Fibroblast of skin of right quadriceps (primary cell): ENCODE measurements at regions not wholly inside any gene's neighbourhood (a gene's known extent, or its start where the extent isn't known, plus 50 kb on each side); places are given as distances from the start of the nearest gene placed in this dataset.

Experiments used
- DNase-seq: peaks from one replicate; pipeline ENCODE4 v3.0.0-alpha.2; 2013

DNA sequence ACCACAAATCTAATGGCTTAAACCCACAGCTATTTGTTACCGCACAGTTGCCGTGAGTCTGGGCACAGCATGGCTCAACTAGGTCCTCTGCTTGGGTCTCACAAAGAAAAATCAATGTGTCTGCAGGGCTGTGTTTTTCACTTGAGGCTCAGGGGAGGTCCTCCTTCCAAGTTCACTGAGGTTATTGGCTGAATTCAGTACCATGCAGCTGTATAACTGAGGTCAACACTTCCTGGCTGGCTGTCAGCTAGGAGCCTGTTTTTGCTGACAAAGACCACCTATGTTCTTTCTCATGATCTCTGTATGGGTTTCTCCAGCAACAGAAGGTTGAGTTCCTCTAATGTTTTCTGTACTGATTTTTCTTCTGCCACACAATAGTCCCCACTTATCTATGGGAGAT, 736.7 kb upstream of the PRKX start:
- no peak for DNase-seq

DNA sequence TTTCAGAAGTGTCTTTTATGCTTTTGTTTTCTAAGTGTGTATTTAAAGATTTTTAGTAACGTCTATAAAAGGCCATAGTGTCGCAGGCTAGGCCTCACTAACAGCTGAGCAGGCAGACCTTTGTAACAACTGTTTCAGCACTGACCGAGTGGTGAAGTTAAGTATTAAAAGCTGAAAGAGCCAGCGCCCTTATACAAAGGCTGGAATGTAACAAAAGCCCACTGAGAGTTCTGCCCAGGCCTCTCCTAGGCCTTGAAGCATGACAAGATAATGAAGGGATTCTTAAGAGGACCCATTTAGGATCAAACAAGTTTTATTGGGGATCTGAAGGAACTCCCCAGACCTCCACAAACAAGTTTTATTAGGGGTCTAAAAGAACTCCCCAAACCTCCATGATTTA, 722.5 kb upstream of the PRKX start:
- DNase-seq: no peak

DNA sequence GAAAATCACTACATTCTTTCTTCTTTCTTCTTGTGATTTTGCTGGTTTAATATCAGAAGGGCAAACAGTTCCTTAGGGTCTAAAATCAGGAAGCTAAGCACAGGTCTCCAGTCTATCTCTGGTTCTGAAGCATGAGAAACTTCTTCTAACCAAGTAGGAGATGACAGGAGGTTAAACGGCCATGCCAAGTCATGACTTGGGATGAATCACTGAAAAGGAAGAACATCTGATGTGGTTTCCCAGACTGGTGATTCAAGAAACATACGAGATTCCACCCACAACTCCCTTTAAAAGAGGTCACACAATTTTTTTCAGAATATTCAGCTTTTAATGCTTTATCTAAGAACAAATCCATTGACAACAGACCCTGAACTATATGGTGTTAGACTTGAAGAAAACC, 684.0 kb upstream of the PRKX start:
- no peak for DNase-seq

DNA sequence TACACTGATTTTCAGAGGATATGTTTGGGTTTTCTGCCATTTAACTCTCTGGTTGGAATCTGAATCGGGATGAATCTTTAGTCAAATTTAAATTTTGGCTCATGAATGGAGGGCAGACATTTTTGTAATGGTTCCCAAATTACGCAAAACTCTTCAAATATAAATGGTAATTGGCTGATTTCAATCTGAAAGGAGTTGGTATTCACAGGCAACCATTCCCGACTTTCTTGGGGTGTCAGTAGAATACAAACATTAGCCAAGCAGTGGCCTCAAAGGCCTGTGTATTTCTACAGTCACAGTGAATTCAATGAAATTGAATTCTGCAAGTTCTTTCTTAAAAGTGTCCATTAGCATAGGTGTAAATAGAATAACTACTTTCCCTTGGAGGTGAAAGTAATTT, 668.8 kb upstream of the PRKX start:
- DNase-seq: no peak

DNA sequence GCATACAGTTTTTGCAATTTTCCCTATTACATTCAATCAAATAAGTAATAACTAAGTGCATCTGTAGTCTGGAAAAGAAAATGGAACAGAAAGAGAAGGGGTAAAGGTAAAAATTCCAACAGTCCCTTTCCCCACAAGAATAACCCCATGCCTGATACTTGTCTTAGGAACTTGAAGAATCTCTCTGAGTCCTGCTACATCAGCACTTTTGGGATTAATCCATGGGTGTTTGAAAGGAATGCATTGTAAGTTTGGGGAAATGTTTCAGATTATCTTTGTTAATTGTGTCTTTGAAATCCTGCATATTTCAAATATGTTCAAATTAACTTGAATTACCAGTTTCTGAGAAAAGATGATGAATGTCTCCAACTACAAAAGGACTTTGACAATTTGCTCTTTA, 667.3 kb upstream of the PRKX start:
- DNase-seq: no peak

DNA sequence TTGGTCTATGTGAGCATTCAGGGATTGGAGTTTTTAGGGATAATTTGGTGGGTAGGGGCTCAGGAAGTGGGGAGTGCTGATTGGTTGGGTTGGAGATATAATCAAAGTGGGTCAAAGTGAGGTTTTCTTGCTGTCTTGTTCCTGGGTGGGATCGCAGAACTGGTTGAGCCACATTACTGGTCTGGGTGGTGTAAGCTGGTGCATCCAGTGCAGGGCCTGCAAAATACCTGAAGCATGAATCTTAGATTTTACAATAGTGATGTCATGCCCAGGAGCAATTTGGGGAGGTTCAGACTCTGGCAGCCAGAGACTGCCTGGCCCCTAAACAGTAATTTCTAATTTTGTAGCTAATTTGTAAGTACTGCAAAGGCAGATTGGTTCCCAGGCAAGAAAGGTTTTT, 665.6 kb upstream of the PRKX start:
- DNase-seq: no peak

DNA sequence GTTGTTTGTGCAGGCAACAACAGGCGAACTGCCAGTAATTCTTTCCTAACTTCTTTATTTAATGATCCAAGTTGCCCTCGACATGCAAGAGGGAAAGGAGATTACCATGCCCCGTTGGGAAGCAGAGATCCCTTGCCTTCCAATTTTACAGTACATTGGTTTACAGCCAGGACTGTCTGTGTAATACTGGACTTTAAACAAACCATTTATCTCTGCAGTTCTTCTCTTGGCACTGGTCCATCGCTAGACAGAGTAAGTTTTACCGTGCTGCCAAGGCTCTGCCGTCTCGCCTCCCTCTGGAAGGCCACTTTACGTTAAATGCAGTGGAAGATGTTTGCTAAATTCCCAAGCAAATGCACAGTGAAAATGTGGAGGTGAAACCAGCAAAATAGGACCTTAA, 660.3 kb upstream of the PRKX start:
- no peak for DNase-seq

DNA sequence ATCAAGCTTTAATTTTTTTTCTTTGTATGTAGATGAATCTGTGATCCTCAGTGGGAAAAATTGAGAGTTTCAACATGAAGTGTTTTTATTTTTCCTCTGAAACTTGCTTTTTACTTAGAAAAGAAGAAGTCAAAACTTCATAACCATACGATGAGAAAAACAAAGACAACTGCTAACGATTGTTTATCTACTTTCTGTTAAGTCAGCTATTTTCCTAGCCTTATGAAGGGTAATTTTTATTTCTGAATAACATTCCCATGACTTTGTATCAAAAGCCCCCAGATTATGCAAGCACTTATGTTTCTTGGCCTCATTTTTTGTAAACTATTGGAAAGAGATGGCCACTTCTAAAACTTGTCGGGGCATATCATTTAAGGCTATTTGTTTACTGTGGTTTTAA, 645.1 kb upstream of the PRKX start:
- no peak for DNase-seq

DNA sequence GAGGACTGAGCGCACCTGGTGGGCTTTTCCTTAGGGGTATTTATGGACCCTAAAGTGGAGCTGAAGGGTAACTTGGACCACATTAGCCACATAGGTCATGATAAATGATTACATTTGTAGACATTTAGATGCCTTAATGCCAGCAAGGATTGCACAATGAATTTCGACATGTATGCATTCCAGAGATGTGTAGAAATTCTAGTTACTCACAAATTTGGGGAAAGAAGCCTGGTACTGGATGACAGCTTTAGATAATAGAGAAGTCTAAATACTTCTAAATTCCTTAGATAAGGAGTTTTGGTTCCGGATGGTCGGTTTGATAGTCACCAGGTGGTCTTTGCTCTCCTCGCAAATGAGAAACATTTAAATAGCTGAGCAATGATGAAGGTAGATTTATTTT, 609.5 kb upstream of the PRKX start:
- DNase-seq: no peak

DNA sequence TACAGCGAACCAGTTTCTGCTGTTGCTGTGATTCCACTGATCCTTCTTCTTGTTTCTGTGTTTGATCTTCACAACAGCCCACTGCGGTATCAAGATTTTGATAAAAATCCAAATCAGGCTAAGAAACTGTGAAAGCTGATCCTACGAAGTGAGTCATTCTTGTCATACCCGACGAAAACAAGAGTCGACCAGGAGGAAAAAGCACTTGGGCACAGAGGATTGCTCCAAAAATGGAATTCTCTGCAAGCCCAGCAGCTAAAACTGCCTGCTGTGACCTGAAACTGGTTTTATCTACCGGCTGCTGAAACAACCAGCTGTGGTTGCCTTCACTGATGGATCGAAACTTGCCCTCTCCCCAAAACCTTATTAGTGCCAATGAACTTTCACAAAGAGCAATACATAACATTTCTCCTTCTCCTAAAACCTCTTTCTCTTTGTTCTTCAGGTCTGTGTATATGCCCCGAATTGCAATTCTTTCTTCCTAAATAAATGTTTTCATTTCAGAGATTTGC, 607.0 kb upstream of the PRKX start:
- no peak for DNase-seq

DNA sequence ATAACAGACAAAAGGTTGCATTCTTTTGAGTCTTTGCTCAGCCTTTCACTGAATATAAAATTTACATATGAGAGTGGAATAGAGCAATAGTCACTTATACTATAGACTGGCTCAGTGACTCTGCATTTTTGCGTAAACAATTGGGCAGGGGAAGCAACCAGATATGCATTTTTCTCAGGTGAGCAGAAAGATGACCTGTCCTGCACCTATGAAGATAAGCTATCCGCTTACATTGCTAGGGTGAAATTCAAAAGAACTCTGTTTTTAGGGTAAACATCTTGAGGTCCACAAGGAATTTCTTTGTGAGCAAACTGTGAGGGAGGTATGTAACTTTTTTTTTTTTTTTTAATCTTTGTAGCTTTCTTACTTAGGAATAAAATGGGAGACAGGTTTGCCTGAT, 602.4 kb upstream of the PRKX start:
- DNase-seq: no peak

DNA sequence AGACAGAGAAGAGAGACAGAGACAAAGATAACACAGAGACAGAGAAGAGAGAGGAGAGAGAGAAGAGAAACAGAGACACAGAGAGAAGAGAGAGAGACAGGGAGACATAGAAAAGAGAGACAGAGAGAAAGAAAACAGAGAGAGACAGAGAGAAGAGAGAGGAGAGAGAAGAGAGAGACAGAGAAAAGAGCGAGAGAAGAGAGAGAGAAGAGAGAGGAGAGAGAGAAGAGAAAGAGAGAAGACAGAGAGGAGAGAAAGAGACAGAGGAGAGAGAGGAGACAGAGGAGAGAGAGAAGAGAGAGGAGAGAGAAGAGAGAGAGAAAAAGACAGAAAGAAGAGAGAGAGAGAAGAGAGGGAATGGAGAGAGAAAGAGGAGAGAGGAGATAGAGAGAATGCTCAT, 601.1 kb upstream of the PRKX start:
- DNase-seq: no peak

DNA sequence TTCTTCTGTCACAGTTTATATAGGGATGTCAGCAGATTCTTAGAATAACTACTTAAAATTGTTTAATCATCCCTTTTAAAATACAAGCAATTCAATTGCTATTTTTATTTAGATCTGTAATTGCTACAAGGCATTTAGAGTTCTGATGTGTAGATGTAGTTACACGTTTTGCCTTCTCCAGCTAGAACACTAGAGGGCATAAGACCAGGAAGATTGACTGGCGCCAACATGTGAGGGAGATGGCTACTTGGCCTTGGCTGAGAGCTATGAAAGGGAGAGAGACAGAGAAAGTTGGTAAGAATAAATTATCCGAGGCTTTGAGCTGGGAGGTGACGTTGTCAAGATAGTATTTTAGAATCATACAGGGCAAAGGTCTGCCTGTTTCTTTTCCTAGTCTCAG, 563.7 kb upstream of the PRKX start:
- no peak for DNase-seq

DNA sequence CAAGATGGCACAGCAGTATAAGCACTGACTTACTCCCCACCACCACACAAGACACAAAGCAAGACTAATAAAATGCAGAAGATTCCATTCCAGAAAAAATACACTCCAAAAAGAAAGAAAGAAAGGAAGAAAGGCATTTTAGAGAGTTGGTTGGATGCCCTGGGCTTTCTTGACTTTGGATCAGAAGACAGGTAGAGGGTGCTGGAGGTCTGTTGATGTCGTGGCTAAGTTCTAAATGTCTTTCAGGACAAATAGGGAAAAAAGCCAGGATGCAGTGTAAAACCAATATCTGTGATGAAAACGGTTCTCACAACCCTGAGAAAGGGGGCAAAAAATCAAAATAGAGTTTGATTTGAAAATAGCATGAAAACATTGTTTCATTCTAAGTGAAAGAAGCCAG, 555.2 kb upstream of the PRKX start:
- DNase-seq: no peak

DNA sequence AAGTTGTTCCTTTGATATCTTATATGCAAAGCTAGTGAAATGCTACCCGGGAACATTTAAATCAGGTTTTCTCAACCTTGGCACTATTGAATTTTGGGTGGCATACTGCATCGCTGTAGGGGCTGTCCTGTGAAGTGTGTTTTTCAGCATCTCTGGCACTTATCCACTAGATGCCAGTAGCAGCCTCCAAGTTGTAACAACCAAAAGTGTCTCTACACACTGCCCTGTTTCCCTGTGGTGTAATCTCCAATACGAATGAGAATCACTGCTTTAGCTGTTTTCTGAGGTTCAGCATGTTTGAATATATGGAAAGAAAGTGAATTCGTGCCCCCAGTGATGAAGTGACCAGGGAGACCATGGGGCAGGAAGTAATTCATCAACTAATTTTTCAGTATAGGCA, 551.6 kb upstream of the PRKX start:
- no peak for DNase-seq

DNA sequence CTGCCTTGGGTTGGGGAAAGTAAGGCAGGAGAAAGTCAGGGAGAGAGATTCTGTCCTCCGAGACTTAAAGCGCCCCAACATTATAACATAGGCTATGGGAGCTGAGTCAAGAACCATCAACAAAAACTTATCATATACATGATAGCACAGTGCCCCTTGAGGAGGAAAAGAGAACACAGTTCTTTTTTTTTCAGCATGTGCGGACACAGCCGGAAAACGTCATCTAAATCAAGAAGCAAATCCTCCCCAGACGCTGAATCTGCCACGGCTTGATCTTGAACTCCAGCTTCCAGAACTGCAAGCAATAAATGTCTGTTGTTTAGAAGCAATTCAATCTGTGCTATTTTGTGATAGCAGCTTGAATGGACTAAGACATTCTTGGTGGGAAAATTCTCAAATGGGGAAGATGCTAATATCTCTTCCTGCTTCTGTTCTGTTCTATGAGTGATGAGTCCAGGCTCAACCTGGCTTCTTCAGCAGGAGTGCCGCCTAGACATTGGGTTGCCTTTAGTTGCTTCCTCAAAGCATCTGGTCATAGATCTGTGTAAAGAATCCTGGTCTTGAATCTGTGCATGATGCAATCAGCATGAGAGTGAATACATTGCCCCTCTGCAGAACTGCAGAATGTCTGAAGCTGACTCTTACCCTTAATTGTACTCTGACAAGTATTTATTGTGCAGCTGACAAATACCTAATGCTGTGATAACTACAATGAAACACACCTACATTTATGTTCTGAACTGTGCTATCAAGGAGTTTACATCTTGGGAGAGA, 549.8 kb upstream of the PRKX start:
- DNase-seq: no peak

DNA sequence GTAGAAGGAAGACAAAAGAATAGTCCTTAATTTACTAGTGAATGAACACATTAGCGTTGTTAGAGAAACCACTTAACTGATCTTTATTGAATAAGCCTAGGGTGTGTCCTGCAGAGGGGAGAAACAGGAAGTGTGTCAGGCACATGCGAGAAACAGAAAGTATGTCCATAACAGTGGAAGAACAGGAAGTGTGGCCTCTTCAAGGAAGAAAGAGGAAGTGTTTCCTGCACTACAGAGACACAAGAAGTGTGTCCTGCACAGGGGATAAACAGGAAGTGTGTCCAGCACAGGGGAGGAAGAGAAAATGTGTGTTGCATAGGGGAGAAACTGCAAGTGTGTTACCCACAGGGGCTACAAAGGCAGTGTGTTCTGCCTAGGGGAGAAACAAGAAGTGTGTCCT, 539.6 kb upstream of the PRKX start:
- no peak for DNase-seq

DNA sequence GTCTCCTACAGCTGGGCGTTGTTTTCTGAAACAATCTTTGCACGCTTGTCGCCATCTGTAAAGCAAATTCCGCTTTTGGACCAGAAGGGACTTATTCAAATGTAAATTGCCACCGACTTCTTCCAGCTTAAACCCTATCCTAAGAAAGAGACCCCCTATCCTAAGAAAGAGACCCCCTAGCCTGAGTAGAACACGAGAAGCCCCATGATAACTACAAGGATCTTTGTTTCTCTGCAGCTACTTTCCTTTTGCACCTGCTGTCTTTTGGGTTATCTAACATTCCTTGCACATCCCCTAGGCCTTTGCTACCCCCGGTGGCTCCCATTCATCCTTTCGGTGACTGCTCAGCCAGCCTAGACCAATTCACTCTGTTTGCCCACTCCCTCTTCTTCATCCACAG, 536.0 kb upstream of the PRKX start:
- no peak for DNase-seq

DNA sequence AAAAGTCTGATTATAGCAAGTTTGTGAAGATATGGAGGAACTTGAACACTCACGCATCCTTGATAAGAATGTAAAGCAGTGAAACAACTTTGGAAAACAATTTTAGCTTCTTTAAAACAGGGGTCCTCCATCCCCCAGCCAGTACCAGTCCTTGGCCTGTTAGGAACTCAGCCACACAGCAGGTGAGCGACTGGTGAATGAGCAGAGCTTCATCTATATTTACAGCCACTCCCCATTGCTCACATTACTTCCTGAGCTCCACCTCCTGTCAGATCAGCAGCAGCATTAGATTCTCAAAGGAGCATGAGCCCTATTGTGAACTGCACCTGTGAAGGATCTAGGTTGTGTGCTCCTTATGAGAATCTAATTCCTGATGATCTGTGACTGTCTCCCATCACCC, 530.3 kb upstream of the PRKX start:
- DNase-seq: no peak

DNA sequence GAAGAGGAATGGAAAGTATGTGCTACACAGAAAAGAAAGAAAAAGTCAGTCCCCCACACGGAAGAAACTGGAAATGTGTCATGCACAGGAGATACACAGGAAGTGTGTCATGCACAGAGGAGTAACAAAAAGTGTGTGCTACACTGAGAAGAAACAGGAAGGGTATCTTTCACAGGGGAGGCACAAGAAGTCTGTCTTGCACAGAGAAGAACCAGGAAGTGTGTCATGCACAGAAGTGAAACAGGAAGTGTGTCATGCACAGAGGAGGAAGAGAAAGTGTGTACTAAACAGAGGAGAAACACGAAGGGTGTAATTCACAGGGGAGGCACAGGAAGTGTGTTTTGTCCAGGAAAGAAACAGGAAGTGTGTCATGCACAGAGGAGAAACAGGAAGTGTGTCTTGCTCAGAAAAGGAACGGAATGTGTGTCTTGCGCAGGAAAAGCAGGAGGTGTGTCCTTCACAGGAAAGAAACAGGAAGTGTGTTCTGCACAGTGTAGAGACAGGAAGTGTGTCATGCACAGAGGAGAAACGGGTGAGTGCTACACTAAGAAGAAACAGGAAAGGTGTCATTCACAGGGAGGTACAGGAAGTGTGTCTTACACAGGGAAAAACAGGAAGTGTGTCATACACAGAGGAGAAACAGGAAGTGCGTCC, 527.2 kb upstream of the PRKX start:
- no peak for DNase-seq

DNA sequence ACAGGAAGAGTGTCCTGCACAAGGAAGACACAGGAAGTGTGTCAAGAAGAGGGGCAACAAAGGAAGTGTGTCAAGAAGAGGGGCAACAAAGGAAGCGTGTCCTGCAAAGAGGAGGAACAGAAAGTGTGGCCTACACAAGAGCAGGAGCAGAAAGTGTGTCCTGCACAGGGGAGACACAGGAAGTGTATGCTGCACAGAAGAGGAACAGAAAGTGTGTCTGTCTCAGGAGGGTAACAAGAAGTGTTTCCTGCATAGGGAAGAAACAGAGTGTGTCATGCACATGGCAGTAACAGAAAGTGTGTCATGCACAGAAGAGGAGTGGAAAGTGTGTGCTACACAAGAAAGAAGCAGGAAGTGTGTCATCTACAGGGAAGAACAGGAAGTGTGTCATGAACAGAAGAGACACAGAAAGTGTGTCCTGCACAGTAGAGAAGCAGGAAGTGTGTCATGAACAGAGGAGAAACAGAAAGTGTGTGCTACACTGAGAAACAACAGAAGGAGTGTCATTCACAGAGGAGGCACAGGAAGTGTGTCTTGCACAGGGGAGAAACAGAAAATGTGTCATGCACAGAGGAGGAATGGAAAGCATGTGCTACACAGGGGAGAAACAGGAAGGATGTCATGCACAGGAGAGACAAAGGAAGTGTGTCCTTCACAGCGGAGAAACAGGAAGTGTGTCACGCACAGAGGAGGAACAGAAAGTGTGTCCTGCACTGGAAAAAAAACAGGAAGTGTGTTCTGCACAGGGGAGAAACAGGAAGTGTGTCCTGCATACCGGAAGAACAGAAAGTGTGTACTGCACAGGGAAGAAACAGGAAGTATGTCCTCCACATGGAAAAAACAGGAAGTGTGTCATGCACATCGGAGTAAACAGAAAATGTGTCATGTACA, 526.4 kb upstream of the PRKX start:
- DNase-seq: no peak

DNA sequence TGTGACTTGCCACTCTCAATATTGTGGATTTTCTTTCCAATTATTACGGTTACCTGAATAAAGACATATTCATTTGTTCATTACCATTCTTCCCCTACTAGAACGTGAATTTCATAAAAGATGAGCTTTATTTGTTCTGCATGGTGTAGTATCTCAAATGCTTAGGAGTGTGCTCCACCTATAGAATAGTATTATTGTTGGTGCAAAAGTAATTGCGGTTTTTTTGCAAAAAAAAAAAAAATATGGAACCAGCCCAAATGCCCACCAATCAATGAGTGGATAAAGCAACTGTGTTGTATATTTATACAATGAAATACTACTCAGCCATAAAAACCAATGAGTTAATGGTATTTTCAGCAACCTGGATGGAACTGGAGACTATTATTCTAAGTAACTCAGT, 525.5 kb upstream of the PRKX start:
- no peak for DNase-seq

DNA sequence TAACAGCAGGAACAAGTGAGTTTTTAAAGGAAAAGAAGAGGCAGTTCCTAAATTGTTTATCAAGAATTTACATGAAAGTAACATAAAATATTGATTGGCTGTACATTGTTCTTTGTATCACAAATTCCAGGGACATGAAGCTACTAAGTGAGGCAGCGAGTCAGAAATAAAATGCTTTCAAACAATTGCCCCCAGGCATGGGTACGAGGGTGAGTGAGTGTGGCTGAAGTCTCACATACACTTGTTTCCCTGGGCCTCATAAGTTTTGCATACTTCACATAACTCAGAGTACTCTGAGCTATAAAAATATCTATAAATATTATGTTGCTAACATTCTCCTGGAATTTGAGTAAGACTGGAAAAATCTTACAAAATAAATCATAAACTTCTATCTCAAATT, 511.6 kb upstream of the PRKX start:
- no peak for DNase-seq

DNA sequence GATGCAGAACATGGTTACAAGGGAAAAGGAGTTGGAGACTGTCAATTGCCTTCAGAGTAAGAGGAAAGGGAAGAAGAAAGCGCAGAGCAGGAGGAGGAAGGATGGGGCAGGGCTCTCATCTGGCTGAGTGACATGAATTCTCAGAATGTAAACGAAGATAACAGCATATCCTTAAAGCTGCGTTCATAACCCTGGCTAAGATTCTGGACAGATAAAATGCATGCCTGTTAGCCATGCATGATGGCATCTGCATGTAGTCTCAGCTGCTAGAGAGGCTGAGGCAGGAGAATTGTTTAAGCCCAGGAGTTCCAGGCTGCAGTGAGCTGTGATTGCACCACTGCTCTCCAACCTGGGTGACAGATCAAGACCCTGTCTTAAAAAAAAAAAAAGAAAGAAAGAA, 493.5 kb upstream of the PRKX start:
- no peak for DNase-seq
